B cell (primary cell): ENCODE measurements at regions not wholly inside any gene's neighbourhood (a gene's known extent, or its start where the extent isn't known, plus 50 kb on each side); places are given as distances from the start of the nearest gene placed in this dataset.

Experiments
- ATAC-seq: fragments of 200-7000 bp; cut with Tn5 transposase; one replicate; pipeline ENCODE4 v1.10.0; 2021; ENCODE audit warnings: low read depth, mild to moderate bottlenecking, moderate number of reproducible peaks, moderate library complexity
- CTCF ChIA-PET: fragments of 350-600 bp; sonication (Branson Sonifier 250); formaldehyde crosslinking; loops from one replicate; lab custom pipeline; 2021; ENCODE audit warnings: antibody characterized with exemption, inconsistent platforms; lab: Charles Lee
- POLR2A ChIA-PET: fragments of 350-600 bp; sonication (Branson Sonifier 250); formaldehyde crosslinking; loops from one replicate; lab custom pipeline; 2021; ENCODE audit warnings: antibody characterized with exemption; lab: Charles Lee
- DNase-seq: peaks from one replicate; pipeline ENCODE4 v3.0.0; 2013
- H2AFZ ChIP-seq: 2 replicates; pipeline ENCODE4 v1.6.1; 2012; ENCODE audit warnings: mild to moderate bottlenecking, low read depth, low read length; ENCODE audit not compliant: insufficient read depth, poor library complexity, severe bottlenecking
- H3K27ac ChIP-seq, 2 donors: 1 replicate in 1 of 2; 2 replicates in 1 of 2; pipeline ENCODE4 v1.5.1; 2012 to 2013; ENCODE audit warnings: low read length in 2 of 2, mild to moderate bottlenecking in 2 of 2, moderate library complexity in 1 of 2
- H3K27me3 ChIP-seq, 4 experiments: fragments of 200-600 bp in 1 of 4; sonication (generic) in 1 of 4; replicated peaks in 1 of 4; 1 replicate in 2 of 4; 2 replicates in 2 of 4; pipeline versions ENCODE4 v1.6.1 to v1.7.0; 2013 to 2016; ENCODE audit warnings: low read length in 3 of 4, mild to moderate bottlenecking in 2 of 4, mixed read lengths in 1 of 4, moderate library complexity in 1 of 4; ENCODE audit not compliant: insufficient read depth in 4 of 4, control insufficient read depth in 3 of 4; ENCODE audit errors: control extremely low read depth in 1 of 4
- H3K36me3 ChIP-seq, 2 experiments: replicated peaks in 1 of 2; 1 replicate in 1 of 2; 2 replicates in 1 of 2; pipeline versions ENCODE4 v1.6.1 to v1.7.1; 2013; ENCODE audit warnings: low read length in 1 of 2; ENCODE audit not compliant: insufficient read depth in 2 of 2, control insufficient read depth in 1 of 2; ENCODE audit errors: control extremely low read depth in 1 of 2, extremely low read depth in 1 of 2
- H3K4me1 ChIP-seq, 2 donors: fragments of 200-600 bp in 1 of 2; sonication (generic) in 1 of 2; 1 replicate in 1 of 2; 2 replicates in 1 of 2; pipeline versions ENCODE4 v1.5.1 to v1.6.1; 2013 to 2017; ENCODE audit warnings: low read length in 2 of 2; ENCODE audit not compliant: control insufficient read depth in 2 of 2, insufficient read depth in 2 of 2
- H3K4me2 ChIP-seq: replicated peaks from 2 replicates; pipeline ENCODE3; 2012; ENCODE audit warnings: mild to moderate bottlenecking, low read depth, low read length; ENCODE audit not compliant: poor library complexity, severe bottlenecking
- H3K4me3 ChIP-seq, 5 experiments: fragments of 200-600 bp in 1 of 5; sonication (generic) in 1 of 5; 1 replicate in 3 of 5; 2 replicates in 2 of 5; pipeline versions ENCODE4 v1.5.1 to v1.7.0; 2011 to 2016; ENCODE audit warnings: low read length in 4 of 5, mild to moderate bottlenecking in 4 of 5, low read depth in 2 of 5, control low read depth in 1 of 5, moderate library complexity in 1 of 5; ENCODE audit not compliant: insufficient read depth in 1 of 5; ENCODE audit errors: control extremely low read depth in 1 of 5, extremely low read depth in 1 of 5
- H3K79me2 ChIP-seq: fragments of 200-600 bp; sonication (generic); one replicate; pipeline ENCODE4 v1.6.0; 2016; ENCODE audit warnings: low read length; ENCODE audit not compliant: control insufficient read depth, insufficient read depth
- H3K9ac ChIP-seq: fragments of 200-600 bp; sonication (generic); 2 replicates; pipeline ENCODE4 v1.6.1; 2017; ENCODE audit warnings: mild to moderate bottlenecking, low read length, moderate library complexity
- H3K9me3 ChIP-seq, 3 donors: one replicate each; pipeline versions ENCODE4 v1.6.1 to v1.7.1; 2013; ENCODE audit warnings: low read length in 2 of 3; ENCODE audit not compliant: control insufficient read depth in 2 of 3, insufficient read depth in 1 of 3; ENCODE audit errors: control extremely low read depth in 1 of 3
- H4K20me1 ChIP-seq: 2 replicates; pipeline ENCODE4 v1.6.0; 2012; ENCODE audit warnings: mild to moderate bottlenecking, low read length; ENCODE audit not compliant: insufficient read depth, control insufficient read depth, poor library complexity, severe bottlenecking
- H3K27ac Mint-ChIP-seq: one replicate; pipeline ENCODE4 v1.8.0; 2021; ENCODE audit warnings: mixed read lengths
- H3K27me3 Mint-ChIP-seq: one replicate; pipeline ENCODE4 v1.8.0; 2021; ENCODE audit warnings: mixed read lengths
- H3K4me1 Mint-ChIP-seq: one replicate; pipeline ENCODE4 v1.8.0; 2021; ENCODE audit warnings: mixed read lengths
- H3K4me3 Mint-ChIP-seq: one replicate; pipeline ENCODE4 v1.8.0; 2021; ENCODE audit warnings: mixed read lengths
- H3K9me3 Mint-ChIP-seq: one replicate; pipeline ENCODE4 v1.8.0; 2022; ENCODE audit warnings: mixed read lengths; ENCODE audit not compliant: insufficient read depth
- EZH2 ChIP-seq: IDR thresholded peaks from 2 replicates; pipeline ENCODE4 v1.6.1; 2012; ENCODE audit warnings: borderline replicate concordance, low read depth, mild to moderate bottlenecking, moderate library complexity, low read length; ENCODE audit not compliant: insufficient read depth, poor library complexity, severe bottlenecking
- WGBS: methylation state at CpG from one replicate; pipeline ENCODE4 v1.1.5; 2013; ENCODE audit warnings: missing lambda C conversion rate; ENCODE audit not compliant: insufficient coverage; 5-methylcytosine and 5-hydroxymethylcytosine counted together
- intact Hi-C: fragments of 100-400 bp; cut with micrococcal nuclease; formaldehyde crosslinking; loops from one replicate; pipeline ENCODE4 v1.10.0; 2022
- TF ChIP-seq, protein P1 (sequence below): fragments of 200-600 bp; IDR thresholded peaks from one replicate; pipeline ENCODE4 v1.8.0; 2022; ENCODE audit warnings: antibody characterized with exemption, mild to moderate bottlenecking

DNA sequence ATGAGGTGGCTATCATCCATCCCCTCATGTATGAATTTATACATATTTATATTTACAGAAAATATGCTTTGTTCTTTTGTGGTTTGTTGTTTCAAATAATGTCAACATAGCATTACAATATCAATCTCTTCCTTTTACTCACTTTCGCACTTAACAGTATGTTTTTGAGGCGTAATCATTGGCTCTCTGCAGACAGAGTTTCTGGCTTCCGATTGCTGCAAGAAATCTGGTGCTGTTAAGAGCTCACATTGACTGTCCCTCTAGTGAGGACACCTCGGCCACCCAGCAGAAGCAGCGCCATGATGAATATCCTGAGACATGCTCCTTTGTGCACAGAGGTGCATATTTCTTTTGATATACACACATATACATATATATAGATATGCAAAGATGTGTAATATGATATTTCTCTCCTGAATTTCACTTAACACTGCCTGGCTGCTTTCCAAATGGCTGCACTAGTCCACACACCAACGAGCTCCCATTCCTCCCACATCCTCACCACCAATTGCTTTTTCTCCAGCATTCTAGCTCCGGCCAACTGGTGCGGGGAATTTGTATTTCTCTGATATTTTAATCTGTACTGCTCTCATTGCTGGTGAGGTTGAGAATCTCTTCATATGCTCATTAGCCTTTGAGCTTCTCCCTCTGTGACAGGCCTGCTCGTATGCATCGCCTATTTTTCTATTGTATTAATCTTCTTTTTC is 248.4 kb downstream of the SIPA1L2 start:
- Mint-ChIP-seq H3K4me1 (no peaks in the 10 kb centered on the region), H3K27me3 (no peaks in the 10 kb centered on the region), H3K27ac (no peak overlapping the region), H3K4me3 (no peak overlapping the region), H3K9me3 (no peaks in the 10 kb centered on the region)
- Histone ChIP-seq H3K9ac (no peak overlapping the region), H3K4me2 (no peak overlapping the region), H4K20me1 (no peaks in the 10 kb centered on the region), H3K9me3 (peaks cover 0 to 4% (median 0%) of the 10 kb centered on the region in 3 donors), H3K36me3 (no peaks in the 10 kb centered on the region), H2AFZ (no peak overlapping the region), H3K4me1 (no peaks in the 10 kb centered on the region), H3K27ac (no peak overlapping the region), H3K79me2 (no peaks in the 10 kb centered on the region), H3K27me3 (no peaks in the 10 kb centered on the region), H3K4me3 (no peak overlapping the region)
- ChIA-PET CTCF (no interaction called here), POLR2A (no interaction called here)
- DNase-seq (no peak), ATAC-seq (no peak)
- TF ChIP-seq, protein P1, sequence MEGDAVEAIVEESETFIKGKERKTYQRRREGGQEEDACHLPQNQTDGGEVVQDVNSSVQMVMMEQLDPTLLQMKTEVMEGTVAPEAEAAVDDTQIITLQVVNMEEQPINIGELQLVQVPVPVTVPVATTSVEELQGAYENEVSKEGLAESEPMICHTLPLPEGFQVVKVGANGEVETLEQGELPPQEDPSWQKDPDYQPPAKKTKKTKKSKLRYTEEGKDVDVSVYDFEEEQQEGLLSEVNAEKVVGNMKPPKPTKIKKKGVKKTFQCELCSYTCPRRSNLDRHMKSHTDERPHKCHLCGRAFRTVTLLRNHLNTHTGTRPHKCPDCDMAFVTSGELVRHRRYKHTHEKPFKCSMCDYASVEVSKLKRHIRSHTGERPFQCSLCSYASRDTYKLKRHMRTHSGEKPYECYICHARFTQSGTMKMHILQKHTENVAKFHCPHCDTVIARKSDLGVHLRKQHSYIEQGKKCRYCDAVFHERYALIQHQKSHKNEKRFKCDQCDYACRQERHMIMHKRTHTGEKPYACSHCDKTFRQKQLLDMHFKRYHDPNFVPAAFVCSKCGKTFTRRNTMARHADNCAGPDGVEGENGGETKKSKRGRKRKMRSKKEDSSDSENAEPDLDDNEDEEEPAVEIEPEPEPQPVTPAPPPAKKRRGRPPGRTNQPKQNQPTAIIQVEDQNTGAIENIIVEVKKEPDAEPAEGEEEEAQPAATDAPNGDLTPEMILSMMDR, result no peak
- no peak for TF ChIP-seq EZH2
- intact Hi-C loops, result no loop called here
- 97% methylated on average over 3 of the region's 10 CpGs for WGBS

DNA sequence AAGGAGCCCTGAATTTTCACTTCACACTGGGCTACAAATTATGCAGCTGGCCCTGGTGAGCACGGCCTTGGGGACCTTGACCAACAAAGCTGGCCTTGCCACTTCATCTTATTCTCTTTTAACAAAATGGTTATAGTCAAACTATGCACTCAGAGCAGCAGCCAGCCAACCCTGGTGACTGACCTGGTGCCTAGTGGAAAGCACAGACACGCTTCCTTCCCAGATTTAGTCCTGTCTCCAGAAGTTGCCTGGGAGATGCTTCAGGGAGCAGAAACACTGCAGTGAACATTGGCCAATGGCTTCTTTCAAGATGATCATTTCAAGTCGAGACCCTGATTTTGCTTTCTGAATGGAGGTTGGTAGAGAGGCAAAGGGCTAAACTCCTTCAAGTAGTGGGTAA is 249.3 kb downstream of the SIPA1L2 start:
- H3K9ac ChIP-seq, result no peak overlapping the region
- H3K4me1 Mint-ChIP-seq, result no peaks in the 10 kb centered on the region
- no peaks in the 10 kb centered on the region for H3K4me1 ChIP-seq
- H3K4me2 ChIP-seq, result no peak overlapping the region
- no peak overlapping the region for H3K27ac ChIP-seq
- H3K79me2 ChIP-seq, result no peaks in the 10 kb centered on the region
- POLR2A ChIA-PET, result no interaction called here
- H3K4me3 ChIP-seq, result no peak overlapping the region
- DNase-seq, result no peak
- H2AFZ ChIP-seq, result no peak overlapping the region
- no peak for ATAC-seq
- no peak overlapping the region for H3K4me3 Mint-ChIP-seq
- H3K9me3 Mint-ChIP-seq, result no peaks in the 10 kb centered on the region
- no peaks in the 10 kb centered on the region for H3K27me3 ChIP-seq
- 100% methylated on average over 1 of the region's 3 CpGs for WGBS
- intact Hi-C loops, result no loop called here
- CTCF ChIA-PET, result no interaction called here
- H3K27me3 Mint-ChIP-seq, result no peaks in the 10 kb centered on the region
- no peak for TF ChIP-seq EZH2
- TF ChIP-seq, protein P1, result no peak
- H3K36me3 ChIP-seq, result no peaks in the 10 kb centered on the region
- H3K27ac Mint-ChIP-seq, result no peak overlapping the region
- H4K20me1 ChIP-seq, result no peaks in the 10 kb centered on the region
- H3K9me3 ChIP-seq, result peaks cover 0 to 4% (median 0%) of the 10 kb centered on the region in 3 donors
